COR-L47 (cell line): ENCODE measurements at regions not wholly inside any gene's neighbourhood (a gene's known extent, or its start where the extent isn't known, plus 50 kb on each side); places are given as distances from the start of the nearest gene placed in this dataset.
"Not testable (repeated sequence)": the region's sequence is repeated elsewhere in the genome, so short reads cannot be mapped to it uniquely, and the experiment has no call there.

Experiments used
- DNase-seq: peaks from one replicate; lab custom pipeline; 2025; lab: John Stamatoyannopoulos, UW

DNA sequence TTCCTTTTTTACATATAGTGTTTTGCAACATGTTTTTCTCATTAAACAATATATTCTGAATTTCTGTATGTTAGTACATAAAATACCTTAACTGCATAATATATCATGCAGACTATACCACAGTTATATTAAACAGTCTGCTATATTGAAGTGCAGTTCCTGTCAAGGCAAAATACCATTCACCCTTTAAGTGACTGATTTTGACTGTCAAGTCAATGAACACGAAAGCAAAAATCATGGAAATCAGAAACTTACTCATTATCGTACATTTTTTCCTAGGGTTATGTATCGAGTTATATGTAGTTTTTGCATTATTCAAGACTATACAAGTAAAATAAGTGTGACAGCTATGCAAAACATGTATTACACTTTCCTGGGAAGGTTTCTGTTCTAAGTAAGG lies 361.6 kb upstream of the MAP2 start:
- no peak for DNase-seq

GRCh38 chr2:209070262-209070661 lies 353.6 kb upstream of the MAP2 start:
- no peak for DNase-seq

DNA sequence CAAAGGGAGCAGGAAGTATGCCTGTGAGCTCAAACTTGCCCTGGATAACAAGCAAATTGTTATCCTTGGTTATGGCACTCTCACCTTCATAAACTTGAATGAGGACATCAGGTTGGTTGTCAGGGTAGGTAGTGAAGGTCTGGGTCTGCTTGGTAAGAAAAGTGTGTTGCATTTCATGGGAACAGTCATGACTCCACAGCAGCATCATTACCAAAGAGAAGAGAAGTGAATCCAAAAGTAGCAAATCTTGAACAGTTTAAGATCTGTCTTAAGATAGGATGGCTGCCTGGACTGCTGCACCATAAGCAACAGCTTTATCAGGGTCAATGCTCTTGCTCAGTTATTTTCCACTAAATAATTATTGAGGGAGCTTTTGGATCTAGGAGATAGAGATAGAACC lies 350.7 kb upstream of the MAP2 start:
- DNase-seq: no peak

DNA sequence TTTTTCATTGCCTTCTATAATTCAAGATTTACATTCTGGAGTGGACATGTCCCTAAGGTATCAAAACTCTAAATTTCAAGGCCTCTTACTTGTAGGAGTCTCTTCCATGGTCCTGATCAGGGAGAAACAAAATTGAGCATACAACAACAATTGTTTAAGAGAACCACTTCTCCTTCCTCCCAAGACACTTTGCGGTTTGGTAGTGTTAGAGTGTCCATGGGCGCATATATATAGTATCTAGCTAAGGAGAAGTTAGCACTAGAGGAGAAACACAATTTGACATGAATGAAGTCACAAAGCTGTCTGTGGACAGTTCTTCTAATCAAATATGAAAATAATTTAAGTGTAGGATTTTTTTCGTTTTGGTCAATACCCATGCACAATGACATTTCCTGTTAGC lies 349.1 kb upstream of the MAP2 start:
- no peak for DNase-seq

GRCh38 chr2:209076151-209076550 lies 347.7 kb upstream of the MAP2 start:
- no peak for DNase-seq

DNA sequence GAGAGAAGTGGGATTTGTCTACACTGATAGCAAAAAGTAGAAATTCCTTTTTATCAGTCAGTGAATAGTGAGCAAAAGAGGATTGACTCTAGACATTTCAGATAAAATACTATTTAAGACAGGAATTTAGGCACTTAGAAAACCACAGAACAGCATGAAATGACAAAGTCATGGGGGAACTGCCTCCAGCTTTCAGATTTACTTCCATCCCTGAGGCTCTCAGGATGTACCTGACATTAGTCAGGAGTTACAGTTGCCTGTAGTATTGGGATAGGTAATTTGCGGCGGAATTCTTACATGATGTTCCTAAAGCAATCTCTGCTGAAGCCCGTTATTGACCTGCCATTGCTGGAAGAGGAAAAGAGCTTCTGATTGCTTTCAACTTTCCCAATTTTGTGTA lies 337.1 kb upstream of the MAP2 start:
- DNase-seq: no peak

DNA sequence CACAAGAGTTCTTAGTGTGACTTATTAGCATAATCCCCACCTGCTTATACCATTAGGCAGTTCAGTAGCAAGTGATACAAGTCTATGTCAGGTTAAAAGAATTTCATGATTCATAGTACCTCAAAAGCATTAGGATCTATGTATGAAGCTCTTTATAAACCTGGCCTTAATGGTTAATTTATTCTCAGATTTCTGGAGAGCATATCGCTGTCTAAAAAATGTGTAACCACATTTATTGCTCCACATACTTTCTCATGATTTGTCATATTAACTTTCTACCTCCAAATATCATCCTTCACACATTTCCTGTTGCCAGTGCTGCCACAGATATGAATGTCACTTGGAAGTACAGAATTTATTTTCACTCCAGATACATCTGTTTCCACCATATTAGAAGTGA lies 332.8 kb upstream of the MAP2 start:
- DNase-seq: no peak

- DNase-seq: no peak
Measured at GRCh38 chr2:209094221-209094620, 329.6 kb upstream of the MAP2 start.

GRCh38 chr2:209095432-209095831 lies 328.4 kb upstream of the MAP2 start:
- DNase-seq: no peak

GRCh38 chr2:209097168-209097567 lies 326.7 kb upstream of the MAP2 start:
- no peak for DNase-seq

GRCh38 chr2:209102319-209102718 lies 321.5 kb upstream of the MAP2 start:
- no peak for DNase-seq

- no peak for DNase-seq
Measured at GRCh38 chr2:209113026-209113425, 310.8 kb upstream of the MAP2 start.

GRCh38 chr2:209114588-209115240 lies 309.1 kb upstream of the MAP2 start:
- DNase-seq: no peak

- DNase-seq: no peak
Measured at GRCh38 chr2:209121691-209122090, 302.2 kb upstream of the MAP2 start.

DNA sequence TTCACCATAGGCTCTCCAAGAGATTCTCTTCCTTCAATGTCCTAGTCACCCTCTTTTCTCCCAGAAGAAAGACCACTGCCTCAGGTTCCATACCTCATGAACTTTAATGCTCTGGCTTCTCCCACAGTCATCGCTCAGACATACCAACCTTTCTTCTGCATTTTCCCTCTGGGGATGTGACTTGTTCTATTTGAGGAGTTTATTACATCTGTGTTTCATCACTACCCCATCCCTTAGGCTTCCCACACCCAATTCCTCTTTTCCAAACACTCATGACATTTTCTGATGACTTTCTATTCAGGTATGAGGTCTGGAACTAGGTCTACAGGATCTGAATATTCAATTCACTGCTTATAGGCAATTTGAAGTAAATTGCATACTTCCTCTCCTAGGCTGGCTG lies 298.6 kb upstream of the MAP2 start:
- no peak for DNase-seq

- no peak for DNase-seq
Measured at GRCh38 chr2:209138079-209138478, 285.8 kb upstream of the MAP2 start.

GRCh38 chr2:209141142-209141541 lies 282.7 kb upstream of the MAP2 start:
- no peak for DNase-seq

DNA sequence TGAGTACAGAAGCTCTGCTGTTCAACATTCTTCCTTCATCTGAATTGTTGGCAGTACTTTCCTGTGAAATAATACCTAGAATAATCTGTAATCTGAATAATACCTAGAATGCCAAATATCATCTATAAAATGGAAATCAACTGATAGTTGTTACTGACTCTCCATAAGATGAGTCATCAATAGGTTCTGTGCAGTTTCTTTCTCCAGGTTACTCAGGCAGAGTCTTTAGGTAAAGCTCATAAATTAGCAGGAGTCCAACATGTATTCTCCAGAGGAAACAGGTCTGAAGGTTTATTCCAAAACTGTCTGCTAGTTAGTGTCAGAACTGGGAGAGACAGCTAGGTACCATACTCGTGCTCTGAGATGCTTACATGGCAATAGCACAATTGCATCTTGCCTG lies 282.0 kb upstream of the MAP2 start:
- DNase-seq: no peak

- not testable (repeated sequence) for DNase-seq
Measured at GRCh38 chr2:209145220-209145691, 278.6 kb upstream of the MAP2 start.

DNA sequence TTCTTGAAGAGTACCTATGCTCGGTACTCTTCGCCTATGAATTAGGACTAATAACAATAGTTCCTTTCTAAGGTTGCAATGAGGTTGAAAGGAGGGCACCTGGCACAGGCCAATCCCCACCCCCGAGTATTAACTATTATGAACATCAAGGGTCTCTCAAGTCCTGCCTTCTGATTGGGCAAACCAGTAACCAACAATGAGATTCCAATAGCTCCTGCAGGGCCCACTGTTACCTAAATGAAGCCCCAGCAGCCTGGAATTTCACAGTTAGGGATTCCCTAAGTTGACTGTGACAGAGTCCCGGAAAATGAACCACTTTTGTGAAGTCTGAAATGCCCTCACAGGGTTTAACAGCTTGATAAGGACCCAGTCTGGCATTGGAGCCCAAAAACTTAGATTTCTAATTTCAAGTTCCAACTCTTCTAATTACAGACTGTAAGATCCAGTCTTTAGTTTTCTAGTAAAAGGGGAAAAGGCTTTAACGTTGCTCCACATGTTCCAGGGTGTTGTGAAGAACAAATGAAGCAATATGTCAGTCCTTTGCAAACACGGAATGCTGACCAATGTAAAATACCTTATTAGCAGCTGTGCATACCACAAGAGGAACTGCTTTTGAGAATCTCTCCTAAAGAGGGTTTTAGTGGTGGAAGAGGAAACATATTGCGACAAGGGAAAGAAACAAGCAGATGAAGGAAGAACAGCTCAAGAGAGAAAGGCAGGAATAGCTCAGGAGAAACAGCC lies 277.7 kb upstream of the MAP2 start:
- DNase-seq: no peak

DNA sequence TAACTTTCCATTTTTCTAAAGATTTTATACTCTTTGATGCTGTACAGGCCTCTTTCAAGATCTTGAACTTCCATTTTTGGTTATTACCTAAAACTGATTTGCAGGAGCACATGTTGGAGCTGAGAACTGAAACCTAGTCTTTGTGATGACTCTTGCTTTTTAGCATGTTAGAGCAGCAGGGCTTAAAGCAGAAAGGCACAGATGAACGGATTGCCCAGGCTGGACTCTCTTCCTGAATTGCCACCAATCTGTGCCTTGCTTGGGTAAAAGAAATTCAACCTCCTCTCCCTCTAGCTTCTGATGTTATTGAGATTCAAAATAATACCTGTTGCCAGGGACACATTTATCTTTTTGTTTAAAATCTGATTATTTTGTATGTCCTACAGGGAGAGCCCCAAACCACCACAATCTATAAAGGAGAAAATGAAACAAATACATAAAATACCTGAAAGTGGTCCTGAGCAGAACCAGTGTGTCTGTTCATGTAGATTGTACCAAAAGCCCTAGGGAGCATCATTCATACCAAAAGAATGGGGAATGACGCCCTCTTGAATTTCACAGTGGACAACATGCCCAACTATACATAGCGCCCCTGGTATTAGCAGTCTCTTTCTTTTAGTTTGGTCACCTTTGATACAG lies 277.0 kb upstream of the MAP2 start:
- DNase-seq: no peak

DNA sequence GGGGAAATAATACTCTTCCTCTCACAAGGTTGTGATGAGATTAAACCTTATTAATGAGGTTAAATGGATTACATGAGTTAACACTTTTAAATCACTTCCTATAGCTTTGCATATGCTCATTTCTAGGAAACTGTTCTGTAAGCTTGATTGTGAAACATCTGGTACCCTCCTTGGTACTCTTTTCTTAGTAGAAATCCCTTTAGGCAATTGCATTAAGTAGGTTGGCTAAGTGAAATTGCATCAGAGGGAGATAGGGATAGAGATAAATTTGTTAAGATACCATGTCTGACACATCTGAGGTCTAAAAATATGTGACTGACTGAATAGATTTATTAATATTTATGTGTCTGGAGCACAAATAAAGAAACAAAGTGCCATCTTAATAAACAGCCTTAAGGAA lies 275.9 kb upstream of the MAP2 start:
- no peak for DNase-seq
